Vagina (tissue), 2 donors: ENCODE measurements at regions not wholly inside any gene's neighbourhood (a gene's known extent, or its start where the extent isn't known, plus 50 kb on each side); places are given as distances from the start of the nearest gene placed in this dataset.

ENCODE experiments used
- DNase-seq, 2 donors: peaks; one replicate each; pipeline ENCODE4 v3.0.0-alpha.2; 2017; ENCODE audit errors: extremely low spot score in 2 of 2
- H3K27ac ChIP-seq: fragments of 200-600 bp; sonication (generic); one replicate; pipeline ENCODE4 v1.5.1; 2019
- H3K27me3 ChIP-seq: fragments of 200-600 bp; sonication (generic); one replicate; pipeline ENCODE4 v1.5.1; 2019
- H3K36me3 ChIP-seq, 2 donors: fragments of 200-600 bp; sonication (generic); one replicate each; pipeline ENCODE4 v1.5.1; 2017 to 2019
- H3K4me1 ChIP-seq: fragments of 200-600 bp; sonication (generic); one replicate; pipeline ENCODE4 v1.5.1; 2019
- H3K4me3 ChIP-seq, 2 donors: fragments of 200-600 bp; sonication (generic); 1 replicate in 1 of 2; 2 replicates in 1 of 2; pipeline ENCODE4 v1.5.1; 2016 to 2019
- H3K9me3 ChIP-seq: fragments of 200-600 bp; sonication (generic); one replicate; pipeline ENCODE4 v1.5.1; 2019
- CTCF ChIP-seq, 3 experiments: fragments of 450-650 bp in 2 of 3; fragments of 200-600 bp in 1 of 3; sonication (generic) in 1 of 3; IDR thresholded peaks; one replicate each; pipeline ENCODE4 v1.5.1; 2017 to 2019; ENCODE audit warnings: antibody characterized with exemption in 3 of 3, mild to moderate bottlenecking in 2 of 3, moderate library complexity in 2 of 3
- POLR2A ChIP-seq, 2 donors: fragments of 450-650 bp; IDR thresholded peaks; one replicate each; pipeline ENCODE4 v1.6.1; 2017; ENCODE audit warnings: antibody characterized with exemption in 2 of 2, mild to moderate bottlenecking in 2 of 2, moderate library complexity in 2 of 2
- POLR2AphosphoS5 ChIP-seq, 2 donors: sonication (generic); formaldehyde crosslinking; IDR thresholded peaks; one replicate each; pipeline ENCODE4 v1.9.0; 2017; ENCODE audit warnings: antibody characterized with exemption in 2 of 2, mild to moderate bottlenecking in 2 of 2, low read depth in 1 of 2; ENCODE audit not compliant: insufficient read depth in 1 of 2
- intact Hi-C: fragments of 100-400 bp; cut with DNase I; formaldehyde crosslinking; loops from one replicate; pipeline ENCODE4 v1.15.1; 2023

GRCh38 chr20:11791835-11792567 lies 125.7 kb upstream of the BTBD3 start:
- Histone ChIP-seq H3K9me3 (no peaks in the 10 kb centered on the region), H3K4me3 (no peak overlapping the region), H3K27me3 (no peaks in the 10 kb centered on the region), H3K4me1 (no peaks in the 10 kb centered on the region), H3K27ac (no peak overlapping the region), H3K36me3 (no peaks in the 10 kb centered on the region)
- TF ChIP-seq POLR2A (IDR thresholded peaks at IDR 0.05) (no peak), CTCF (IDR thresholded peaks at IDR 0.05) (no peak), POLR2AphosphoS5 (IDR thresholded peaks at IDR 0.05; ENCODE audit: insufficient read depth in 1 of 2, low read depth in 1 of 2) (no peak)
- no peak for DNase-seq
- intact Hi-C loops: no loop called here

DNA sequence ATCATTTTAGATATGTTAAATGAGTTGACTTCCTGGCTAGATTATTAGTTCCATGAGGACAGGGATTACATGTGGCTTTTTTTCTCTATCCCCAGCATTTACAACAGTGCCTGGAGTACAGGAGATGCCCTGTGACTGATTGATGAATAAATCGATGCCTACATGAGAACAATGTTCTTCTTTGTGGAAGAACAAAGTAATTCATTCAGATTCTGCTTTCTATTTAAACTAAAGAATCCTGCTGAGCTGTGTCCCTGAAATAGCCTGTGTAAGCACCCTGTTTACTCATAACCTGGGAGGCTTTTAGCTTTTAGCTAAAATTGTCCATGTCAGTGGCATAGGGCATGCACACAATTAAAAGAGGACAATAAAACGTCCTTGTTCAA lies 125.1 kb upstream of the BTBD3 start:
- intact Hi-C loops: no loop called here
- Histone ChIP-seq H3K4me3 (no peak overlapping the region), H3K4me1 (no peaks in the 10 kb centered on the region), H3K27ac (no peak overlapping the region), H3K9me3 (no peaks in the 10 kb centered on the region), H3K36me3 (no peaks in the 10 kb centered on the region), H3K27me3 (no peaks in the 10 kb centered on the region)
- TF ChIP-seq CTCF (IDR thresholded peaks at IDR 0.05) (no peak), POLR2A (IDR thresholded peaks at IDR 0.05) (no peak), POLR2AphosphoS5 (IDR thresholded peaks at IDR 0.05; ENCODE audit: insufficient read depth in 1 of 2, low read depth in 1 of 2) (no peak)
- DNase-seq: no peak

- Histone ChIP-seq H3K4me3 (no peak overlapping the region), H3K27me3 (no peaks in the 10 kb centered on the region), H3K36me3 (no peaks in the 10 kb centered on the region), H3K9me3 (no peaks in the 10 kb centered on the region), H3K4me1 (no peaks in the 10 kb centered on the region), H3K27ac (no peak overlapping the region)
- no peak for DNase-seq
- TF ChIP-seq CTCF (IDR thresholded peaks at IDR 0.05): no peak
- TF ChIP-seq POLR2A (IDR thresholded peaks at IDR 0.05): no peak
- no peak for TF ChIP-seq POLR2AphosphoS5 (IDR thresholded peaks at IDR 0.05; ENCODE audit: insufficient read depth in 1 of 2, low read depth in 1 of 2)
- intact Hi-C loops: no loop called here
Measured at GRCh38 chr20:11794525-11794924, 123.2 kb upstream of the BTBD3 start.

- TF ChIP-seq POLR2AphosphoS5 (IDR thresholded peaks at IDR 0.05; ENCODE audit: insufficient read depth in 1 of 2, low read depth in 1 of 2) (no peak), CTCF (IDR thresholded peaks at IDR 0.05) (no peak), POLR2A (IDR thresholded peaks at IDR 0.05) (no peak)
- intact Hi-C loops: no loop called here
- Histone ChIP-seq H3K4me1 (no peaks in the 10 kb centered on the region), H3K27ac (no peak overlapping the region), H3K36me3 (no peaks in the 10 kb centered on the region), H3K9me3 (no peaks in the 10 kb centered on the region), H3K27me3 (no peaks in the 10 kb centered on the region), H3K4me3 (no peak overlapping the region)
- no peak for DNase-seq
Measured at GRCh38 chr20:11795071-11795615, 122.5 kb upstream of the BTBD3 start.

DNA sequence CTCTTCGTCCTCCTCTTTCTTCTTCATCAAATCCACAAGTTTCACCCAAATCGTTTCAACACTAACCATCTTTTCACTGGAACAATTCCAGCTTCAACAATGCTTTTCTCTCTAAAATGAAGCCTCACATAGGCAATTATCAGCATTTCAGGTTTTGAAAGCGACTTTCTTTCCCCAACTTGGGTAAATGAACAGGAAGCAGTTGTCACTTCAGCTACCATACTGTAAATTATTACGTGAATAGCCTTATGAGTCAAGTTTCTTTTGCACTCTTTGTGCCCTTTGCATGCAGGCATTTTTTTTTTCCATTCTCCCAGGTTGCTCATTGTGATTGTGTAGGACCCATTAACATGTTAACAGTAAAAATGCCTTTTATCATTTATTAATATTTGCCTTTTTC lies 121.7 kb upstream of the BTBD3 start:
- H3K4me3 ChIP-seq: no peak overlapping the region
- H3K4me1 ChIP-seq: no peaks in the 10 kb centered on the region
- DNase-seq: no peak
- intact Hi-C loops: no loop called here
- no peaks in the 10 kb centered on the region for H3K36me3 ChIP-seq
- no peak overlapping the region for H3K27ac ChIP-seq
- no peak for TF ChIP-seq POLR2A (IDR thresholded peaks at IDR 0.05)
- no peak for TF ChIP-seq POLR2AphosphoS5 (IDR thresholded peaks at IDR 0.05; ENCODE audit: insufficient read depth in 1 of 2, low read depth in 1 of 2)
- TF ChIP-seq CTCF (IDR thresholded peaks at IDR 0.05): no peak
- no peaks in the 10 kb centered on the region for H3K9me3 ChIP-seq
- no peaks in the 10 kb centered on the region for H3K27me3 ChIP-seq
